Activated CD4-positive, alpha-beta memory T cell treated with anti-CD3 and anti-CD28 coated beads for 36 hours (primary cell): ENCODE measurements at regions not wholly inside any gene's neighbourhood (a gene's known extent, or its start where the extent isn't known, plus 50 kb on each side); places are given as distances from the start of the nearest gene placed in this dataset.

Experiments
- CTCF ChIA-PET: fragments of 350-600 bp; sonication (Branson Sonifier 250); formaldehyde crosslinking; loops from one replicate; lab custom pipeline; 2021; ENCODE audit warnings: antibody characterized with exemption, inconsistent platforms; lab: Charles Lee
- POLR2A ChIA-PET: fragments of 350-600 bp; sonication (Branson Sonifier 250); formaldehyde crosslinking; loops from one replicate; lab custom pipeline; 2021; ENCODE audit warnings: antibody characterized with exemption; lab: Charles Lee
- DNase-seq: peaks from one replicate; pipeline ENCODE4 v3.0.0-alpha.2; 2020
- H3K27ac Mint-ChIP-seq: one replicate; pipeline ENCODE4 v1.8.0; 2021; ENCODE audit warnings: mixed read lengths
- H3K27me3 Mint-ChIP-seq: one replicate; pipeline ENCODE4 v1.8.0; 2021; ENCODE audit warnings: mixed read lengths
- H3K36me3 Mint-ChIP-seq: one replicate; pipeline ENCODE4 v1.8.0; 2021; ENCODE audit warnings: mixed read lengths
- H3K4me1 Mint-ChIP-seq: one replicate; pipeline ENCODE4 v1.8.0; 2021; ENCODE audit warnings: low read depth, mixed read lengths
- H3K4me3 Mint-ChIP-seq: one replicate; pipeline ENCODE4 v1.8.0; 2021; ENCODE audit warnings: mild to moderate bottlenecking, mixed read lengths
- H3K9me3 Mint-ChIP-seq: one replicate; pipeline ENCODE4 v1.8.0; 2021; ENCODE audit warnings: mixed read lengths
- intact Hi-C: fragments of 100-400 bp; cut with micrococcal nuclease; formaldehyde crosslinking; loops from one replicate; pipeline ENCODE4 v1.15.1; 2023

DNA sequence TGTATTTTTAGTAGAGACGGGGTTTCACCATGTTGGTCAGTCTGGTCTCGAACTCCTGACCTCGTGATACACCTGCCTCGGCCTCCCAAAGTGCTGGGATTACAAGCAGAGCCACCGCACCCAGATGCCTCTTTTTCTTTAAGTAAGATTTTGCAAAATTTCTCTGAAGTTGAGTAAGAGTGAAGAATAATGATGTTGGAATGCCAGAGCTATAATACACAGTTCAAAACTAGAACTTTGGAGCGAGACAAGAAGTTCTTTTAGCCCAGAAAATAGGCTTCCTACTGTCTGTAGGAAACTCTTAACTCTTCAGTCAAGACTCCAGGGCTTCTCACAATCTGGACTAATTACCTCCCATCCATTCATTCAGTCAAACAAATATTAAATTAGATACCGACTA is 51.4 kb downstream of the MARCHF4 start:
- no peak overlapping the region for H3K27ac Mint-ChIP-seq
- ChIA-PET CTCF (no interaction called here), POLR2A (no interaction called here)
- intact Hi-C loops, result no loop called here
- H3K36me3 Mint-ChIP-seq, result no peaks in the 10 kb centered on the region
- DNase-seq, result no peak
- peaks cover 6% of the 10 kb centered on the region for H3K4me1 Mint-ChIP-seq
- no peaks in the 10 kb centered on the region for H3K9me3 Mint-ChIP-seq
- no peaks in the 10 kb centered on the region for H3K27me3 Mint-ChIP-seq
- H3K4me3 Mint-ChIP-seq, result no peak overlapping the region

DNA sequence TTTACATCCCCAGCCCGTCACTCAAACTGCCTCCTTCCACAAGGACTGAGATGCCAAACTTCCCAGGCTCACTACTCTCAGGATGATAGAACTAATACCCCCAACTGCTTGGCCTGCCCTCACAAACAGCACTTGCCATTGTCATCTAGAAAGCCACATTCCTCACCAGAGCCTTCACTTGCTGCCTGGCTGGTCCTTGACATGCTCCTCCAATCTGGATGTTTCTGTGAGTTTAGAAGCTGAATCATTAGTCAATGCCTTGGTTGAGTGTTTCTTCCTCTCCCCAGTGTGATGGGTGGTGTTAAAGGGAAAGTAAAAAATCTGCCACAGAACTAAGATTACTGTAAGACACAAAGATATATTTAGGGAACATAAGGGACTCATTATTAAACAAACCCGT is 52.5 kb downstream of the MARCHF4 start:
- Mint-ChIP-seq H3K36me3 (no peaks in the 10 kb centered on the region), H3K4me3 (no peak overlapping the region), H3K27ac (no peak overlapping the region), H3K27me3 (no peaks in the 10 kb centered on the region), H3K4me1 (peaks cover 6% of the 10 kb centered on the region), H3K9me3 (no peaks in the 10 kb centered on the region)
- no peak for DNase-seq
- POLR2A ChIA-PET, result no interaction called here
- intact Hi-C loops, result no loop called here
- CTCF ChIA-PET, result no interaction called here

DNA sequence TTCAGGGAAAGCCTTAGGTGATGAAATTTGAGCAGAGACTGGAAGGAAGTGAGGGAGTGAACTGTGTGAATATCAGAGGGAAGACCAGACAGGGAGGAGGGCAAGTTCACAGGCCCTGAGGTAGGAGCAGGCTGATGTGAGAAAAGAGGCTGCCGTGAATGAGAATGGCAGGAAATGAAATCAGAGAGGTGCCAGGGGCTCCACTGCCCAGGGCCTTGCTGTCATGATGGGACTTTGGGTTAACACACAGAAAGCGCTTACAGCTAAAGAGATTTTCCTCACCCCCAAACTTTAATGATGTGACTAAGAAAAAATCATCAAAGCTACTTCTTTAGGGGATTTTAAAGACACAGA is 53.8 kb downstream of the MARCHF4 start:
- Mint-ChIP-seq H3K4me3 (no peak overlapping the region), H3K36me3 (no peaks in the 10 kb centered on the region), H3K4me1 (peaks cover 6% of the 10 kb centered on the region), H3K9me3 (no peaks in the 10 kb centered on the region), H3K27ac (no peak overlapping the region), H3K27me3 (no peaks in the 10 kb centered on the region)
- POLR2A ChIA-PET, result no interaction called here
- CTCF ChIA-PET, result no interaction called here
- intact Hi-C loops, result no loop called here
- DNase-seq, result no peak

DNA sequence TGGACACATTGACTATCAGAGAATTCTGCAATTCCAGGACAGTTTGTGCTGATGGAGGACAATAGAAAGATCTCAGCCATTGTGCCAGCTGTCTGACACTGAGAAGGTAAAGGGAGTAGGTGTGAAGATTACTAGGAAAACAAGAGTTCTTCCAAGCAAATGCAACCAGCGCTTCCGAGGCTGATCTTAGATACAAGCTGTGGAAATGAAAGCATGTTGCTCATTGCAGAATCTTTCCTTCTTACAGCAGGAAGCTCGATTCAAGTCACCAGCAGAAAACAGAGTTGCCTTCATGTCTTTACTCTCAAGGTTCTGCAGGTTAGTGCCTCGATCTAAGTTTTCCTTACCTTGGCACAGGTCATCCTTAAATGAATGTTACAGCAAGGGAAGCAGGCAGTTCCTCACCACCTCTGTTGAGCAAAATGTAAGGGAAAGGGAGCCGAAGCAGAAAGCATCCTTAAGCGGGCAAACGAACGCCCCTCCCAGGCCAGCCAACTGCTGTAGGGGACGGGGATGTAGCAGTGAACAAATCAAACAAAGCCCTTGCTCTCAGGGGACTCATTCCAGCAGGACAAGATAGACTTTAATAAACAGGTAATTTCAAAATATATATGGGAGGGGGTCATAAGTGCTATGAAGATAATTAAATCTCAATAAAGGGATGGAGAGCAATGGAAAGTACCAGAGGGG is 54.3 kb downstream of the MARCHF4 start:
- intact Hi-C loops, result no loop called here
- DNase-seq, result no peak
- Mint-ChIP-seq H3K27me3 (no peaks in the 10 kb centered on the region), H3K36me3 (no peaks in the 10 kb centered on the region), H3K4me1 (peaks cover 6% of the 10 kb centered on the region), H3K27ac (no peak overlapping the region), H3K9me3 (no peaks in the 10 kb centered on the region), H3K4me3 (no peak overlapping the region)
- CTCF ChIA-PET, result no interaction called here
- POLR2A ChIA-PET, result no interaction called here

DNA sequence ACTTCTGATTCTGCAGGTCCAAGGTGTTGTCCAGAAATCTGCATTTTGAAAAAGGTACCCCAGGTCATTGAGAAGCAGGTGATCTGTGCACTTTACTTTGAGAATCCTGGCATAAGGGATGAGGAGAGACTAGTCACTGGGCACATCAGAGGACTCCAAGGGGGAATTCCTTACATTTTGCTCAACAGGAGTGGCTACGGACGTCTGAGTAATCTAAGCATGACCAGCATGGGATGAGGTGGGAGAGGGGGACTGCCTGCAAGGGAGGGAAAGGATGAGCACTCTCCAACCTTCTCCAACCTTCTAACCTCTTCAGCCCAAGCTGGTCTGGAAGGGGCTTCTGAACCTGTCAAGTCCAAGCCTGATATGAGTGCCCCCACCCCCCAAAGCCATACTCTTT is 55.5 kb downstream of the MARCHF4 start:
- peaks cover 6% of the 10 kb centered on the region for H3K4me1 Mint-ChIP-seq
- no peak overlapping the region for H3K4me3 Mint-ChIP-seq
- no peak overlapping the region for H3K27ac Mint-ChIP-seq
- no peaks in the 10 kb centered on the region for H3K36me3 Mint-ChIP-seq
- POLR2A ChIA-PET, result no interaction called here
- no peaks in the 10 kb centered on the region for H3K9me3 Mint-ChIP-seq
- intact Hi-C loops, result no loop called here
- no peak for DNase-seq
- CTCF ChIA-PET, result no interaction called here
- H3K27me3 Mint-ChIP-seq, result peaks cover 3% of the 10 kb centered on the region

DNA sequence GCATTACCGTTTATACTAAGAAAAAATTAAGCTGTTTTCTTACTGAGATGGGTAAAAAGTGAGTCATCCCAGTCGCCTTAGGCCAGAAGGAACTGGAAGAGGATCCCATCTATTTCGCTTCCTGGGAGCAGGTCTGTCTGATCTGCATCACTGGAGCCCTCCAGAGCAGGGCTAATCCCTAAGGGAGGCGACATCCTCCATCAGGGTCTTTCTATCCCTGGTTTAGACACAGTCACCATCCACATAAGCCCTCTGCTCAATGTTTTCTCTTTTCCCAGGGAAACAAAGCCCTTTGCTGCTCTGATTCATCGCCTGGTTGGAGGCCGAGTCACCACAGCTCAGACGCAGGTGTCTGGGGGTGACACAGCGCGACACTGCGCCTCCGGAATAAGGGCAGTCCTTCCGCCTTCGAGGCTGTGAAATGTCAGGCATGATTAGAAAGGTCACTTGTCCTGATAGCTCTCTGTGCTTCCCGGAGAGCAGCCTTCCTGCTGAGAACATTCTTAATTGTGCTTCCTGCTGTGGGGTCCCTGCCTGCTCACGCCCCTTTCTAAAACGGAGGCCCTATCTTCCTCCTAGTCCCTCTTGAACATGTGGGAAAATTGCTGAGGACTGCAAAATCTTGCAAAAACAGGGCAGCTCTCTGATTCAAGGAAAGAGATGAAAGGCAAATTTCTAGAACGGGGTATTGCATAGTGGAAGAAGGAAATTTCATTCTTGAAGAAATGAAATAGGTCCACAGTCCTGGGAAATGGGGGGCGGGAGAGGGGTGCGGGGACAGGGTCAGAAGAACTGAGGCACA is 56.3 kb downstream of the MARCHF4 start:
- peaks cover 6% of the 10 kb centered on the region for H3K4me1 Mint-ChIP-seq
- H3K4me3 Mint-ChIP-seq, result no peak overlapping the region
- no peaks in the 10 kb centered on the region for H3K9me3 Mint-ChIP-seq
- intact Hi-C loops, result no loop called here
- DNase-seq, result no peak
- H3K27me3 Mint-ChIP-seq, result peaks cover 3% of the 10 kb centered on the region
- H3K36me3 Mint-ChIP-seq, result no peaks in the 10 kb centered on the region
- no peak overlapping the region for H3K27ac Mint-ChIP-seq
- POLR2A ChIA-PET, result no interaction called here
- CTCF ChIA-PET, result no interaction called here

DNA sequence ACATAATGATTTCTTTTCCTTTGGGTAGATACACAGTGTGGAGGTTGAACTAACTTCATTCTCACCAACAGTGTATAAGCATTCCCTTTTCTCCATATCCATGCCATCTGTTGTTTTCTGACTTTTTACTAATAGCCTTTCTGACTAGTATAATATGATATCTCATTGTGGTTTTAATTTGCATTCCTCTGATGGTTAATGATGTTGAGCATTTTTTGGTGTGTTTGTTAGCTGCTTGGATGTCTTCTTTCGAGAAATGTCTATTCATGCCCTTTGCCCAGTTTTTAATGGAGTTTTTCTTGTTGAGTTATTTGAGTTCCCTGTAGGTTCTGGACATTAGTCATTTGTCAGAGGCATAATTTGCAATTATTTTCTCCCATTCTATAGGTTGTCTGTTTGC is 59.8 kb downstream of the MARCHF4 start:
- ChIA-PET POLR2A (no interaction called here), CTCF (no interaction called here)
- DNase-seq, result no peak
- Mint-ChIP-seq H3K4me3 (no peak overlapping the region), H3K9me3 (no peaks in the 10 kb centered on the region), H3K4me1 (no peaks in the 10 kb centered on the region), H3K27ac (no peak overlapping the region), H3K36me3 (no peaks in the 10 kb centered on the region), H3K27me3 (peaks cover 3% of the 10 kb centered on the region)
- intact Hi-C loops, result no loop called here

DNA sequence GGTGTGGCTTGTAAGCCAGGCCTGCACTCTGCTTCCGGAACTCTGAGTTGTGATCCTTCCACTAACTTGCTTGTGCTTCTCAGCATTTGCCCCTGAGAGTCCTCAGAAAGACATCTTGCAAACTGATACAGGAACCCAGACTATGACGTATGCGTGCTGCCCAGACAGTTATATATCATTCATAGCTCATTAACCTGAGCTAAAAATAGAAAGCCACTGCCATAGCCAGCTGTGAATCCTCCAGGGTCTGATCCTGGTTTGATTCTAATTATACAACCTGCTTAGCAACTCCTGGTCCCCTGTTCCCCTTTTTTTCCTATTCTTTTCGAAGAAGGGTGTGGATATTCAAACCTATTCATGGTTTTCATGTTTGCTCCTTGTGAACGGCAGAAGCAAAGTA is 63.7 kb downstream of the MARCHF4 start:
- POLR2A ChIA-PET, result no interaction called here
- H3K36me3 Mint-ChIP-seq, result no peaks in the 10 kb centered on the region
- H3K27me3 Mint-ChIP-seq, result peaks cover 3% of the 10 kb centered on the region
- H3K27ac Mint-ChIP-seq, result no peak overlapping the region
- CTCF ChIA-PET, result interaction anchor here (1.0 to 1.2 kb wide), 2 partner anchors 25 to 96 kb away, joined by 3 to 4 read pairs; no protein-coding TSS in a partner anchor
- no peaks in the 10 kb centered on the region for H3K9me3 Mint-ChIP-seq
- DNase-seq, result no peak
- H3K4me1 Mint-ChIP-seq, result no peaks in the 10 kb centered on the region
- no peak overlapping the region for H3K4me3 Mint-ChIP-seq
- intact Hi-C loops, result no loop called here

DNA sequence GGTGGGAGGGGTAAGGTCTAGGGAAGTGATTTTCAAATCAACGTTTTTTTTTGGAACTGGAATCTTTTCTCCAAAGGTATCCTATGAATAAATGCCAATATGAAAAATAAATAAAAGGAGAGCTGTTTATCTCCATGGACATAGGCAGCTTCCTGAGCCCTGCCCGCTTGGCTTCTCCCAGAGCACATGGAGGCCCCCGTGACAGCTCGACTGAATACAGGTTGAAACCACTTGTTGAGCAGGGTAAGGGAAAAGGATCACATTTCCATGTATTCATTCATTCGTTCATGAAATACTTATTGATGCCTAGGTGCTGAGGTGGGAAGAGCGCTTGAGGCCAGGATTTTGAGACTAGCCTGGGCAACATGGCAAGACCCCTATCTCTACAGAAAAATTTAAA is 64.8 kb downstream of the MARCHF4 start:
- ChIA-PET POLR2A (no interaction called here), CTCF (interaction anchor here (0.6 to 1.2 kb wide), 2 partner anchors 29 to 97 kb away, joined by 3 read pairs; no protein-coding TSS in a partner anchor)
- Mint-ChIP-seq H3K27ac (no peak overlapping the region), H3K36me3 (no peaks in the 10 kb centered on the region), H3K27me3 (peaks cover 2% of the 10 kb centered on the region), H3K4me3 (no peak overlapping the region), H3K9me3 (no peaks in the 10 kb centered on the region), H3K4me1 (no peaks in the 10 kb centered on the region)
- intact Hi-C loops, result no loop called here
- no peak for DNase-seq

DNA sequence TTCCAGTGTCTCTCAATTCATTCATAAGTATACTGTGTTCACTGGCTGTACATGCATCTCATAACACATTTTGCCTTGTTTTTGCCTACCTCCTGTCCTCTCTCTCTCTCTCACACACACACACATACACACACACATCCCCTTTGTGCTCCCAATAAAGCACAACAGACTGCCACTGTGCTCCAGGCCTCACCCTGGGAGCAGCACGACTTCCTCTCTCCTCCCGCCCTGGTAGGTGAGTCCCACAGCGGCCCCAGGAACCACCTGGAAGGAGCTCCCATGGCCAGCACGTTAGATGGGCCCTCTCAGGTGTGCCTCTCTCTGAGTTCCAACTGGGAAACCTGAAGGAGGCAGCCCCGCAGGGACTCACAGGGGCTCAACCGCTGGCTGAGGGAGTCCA is 65.4 kb downstream of the MARCHF4 start:
- Mint-ChIP-seq H3K27me3 (no peaks in the 10 kb centered on the region), H3K4me3 (no peak overlapping the region)

DNA sequence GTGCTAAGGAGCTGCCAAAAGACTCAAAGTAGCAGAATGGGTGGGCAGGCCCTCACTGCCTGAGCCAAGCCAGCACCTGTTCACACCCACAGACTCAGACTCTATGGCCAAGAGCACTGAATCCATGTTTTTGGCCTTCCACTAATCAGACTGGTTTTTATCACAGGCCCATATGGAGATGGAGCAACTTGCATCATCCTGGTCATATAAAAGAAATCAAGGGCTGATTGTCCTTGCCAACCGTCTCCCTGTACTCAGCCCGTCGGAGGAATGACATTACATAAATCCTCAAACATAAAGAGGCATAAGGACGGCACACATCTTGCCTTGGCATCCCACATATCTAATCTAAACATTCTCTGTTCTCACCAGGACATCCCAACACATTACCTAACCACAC is 66.7 kb downstream of the MARCHF4 start:
- H3K27ac Mint-ChIP-seq, result no peak overlapping the region
- H3K4me1 Mint-ChIP-seq, result no peaks in the 10 kb centered on the region
- CTCF ChIA-PET, result no interaction called here
- no peak overlapping the region for H3K4me3 Mint-ChIP-seq
- no peaks in the 10 kb centered on the region for H3K36me3 Mint-ChIP-seq
- H3K27me3 Mint-ChIP-seq, result no peaks in the 10 kb centered on the region
- no peaks in the 10 kb centered on the region for H3K9me3 Mint-ChIP-seq
- POLR2A ChIA-PET, result no interaction called here
- intact Hi-C loops, result no loop called here
- DNase-seq, result no peak

More for the DNA sequence above, 65.4 kb downstream of the MARCHF4 start:
- Mint-ChIP-seq H3K27ac (no peak overlapping the region), H3K36me3 (no peaks in the 10 kb centered on the region), H3K4me1 (no peaks in the 10 kb centered on the region), H3K9me3 (no peaks in the 10 kb centered on the region)
- no peak for DNase-seq
- ChIA-PET POLR2A (no interaction called here), CTCF (interaction anchor here (0.6 kb wide), 1 partner anchor 30 kb away, joined by 3 read pairs; no protein-coding TSS in a partner anchor)
- intact Hi-C loops, result no loop called here

DNA sequence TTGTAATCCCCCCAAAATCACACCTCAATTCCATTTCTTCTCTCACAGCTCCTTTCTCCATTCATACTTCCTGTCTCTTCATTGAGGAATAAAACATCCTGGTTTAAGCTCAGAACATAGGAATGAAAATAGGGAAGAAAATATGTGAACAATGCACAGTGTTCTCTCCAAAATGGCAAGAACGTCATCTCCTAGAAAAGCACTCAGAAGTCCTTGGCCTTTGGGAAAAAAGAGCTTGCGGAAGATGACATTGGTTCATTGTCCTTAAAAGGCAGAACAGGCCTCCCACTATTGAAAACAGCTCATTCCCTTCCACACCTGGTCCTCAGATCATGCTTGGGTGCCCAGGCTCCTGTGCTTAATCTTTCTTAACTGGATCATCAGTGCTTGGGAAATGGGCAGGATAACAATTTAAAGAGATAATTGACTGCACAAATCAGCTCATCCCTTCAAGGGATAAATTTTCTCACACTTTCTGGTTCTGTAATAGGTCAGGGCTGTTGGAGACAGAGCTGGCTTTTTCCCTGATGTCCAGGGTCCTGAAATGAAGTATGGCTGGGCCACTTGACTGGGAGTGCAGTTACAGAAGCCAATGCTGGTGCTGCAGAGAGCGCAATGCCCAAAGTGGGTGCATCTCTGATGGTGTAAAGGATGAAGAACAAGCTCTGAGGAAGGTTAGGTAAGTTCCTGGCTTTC is 69.2 kb downstream of the MARCHF4 start:
- Mint-ChIP-seq H3K4me3 (no peak overlapping the region), H3K27me3 (no peaks in the 10 kb centered on the region), H3K9me3 (no peaks in the 10 kb centered on the region), H3K4me1 (no peaks in the 10 kb centered on the region), H3K36me3 (no peaks in the 10 kb centered on the region), H3K27ac (no peak overlapping the region)
- intact Hi-C loops, result no loop called here
- DNase-seq, result no peak
- ChIA-PET CTCF (no interaction called here), POLR2A (no interaction called here)
